ENCODE measurements at regions not wholly inside any gene's neighbourhood (a gene's known extent, or its start where the extent isn't known, plus 50 kb on each side); places are given as distances from the start of the nearest gene placed in this dataset.
"Not testable (repeated sequence)": the region's sequence is repeated elsewhere in the genome, so short reads cannot be mapped to it uniquely, and the experiment has no call there.

GRCh38 chr12:89151536-89151935 lies 200.8 kb downstream of the DUSP6 start:
- Mint-ChIP-seq H3K4me3 (no peak overlapping the region), H3K27me3 (ENCODE audit: insufficient read depth, low read depth) (peaks cover 2% of the 10 kb centered on the region), H3K27ac (no peak overlapping the region), H3K4me1 (peaks cover 2% of the 10 kb centered on the region), H3K36me3 (no peaks in the 10 kb centered on the region), H3K9me3 (peaks cover 14% of the 10 kb centered on the region)
- Histone ChIP-seq H3F3A (ENCODE audit: low read depth) (no peaks in the 10 kb centered on the region), H3K9ac (no peak overlapping the region), H3K27me3 (no peaks in the 10 kb centered on the region), H3K4me2 (no peak overlapping the region), H3K27ac (no peak overlapping the region), H2AFZ (replicated peaks) (no peak overlapping the region), H4K20me1 (ENCODE audit: low read depth) (no peaks in the 10 kb centered on the region), H3K9me3 (ENCODE audit: low read depth) (no peaks in the 10 kb centered on the region), H3K79me2 (ENCODE audit: low read depth) (no peaks in the 10 kb centered on the region), H3K4me3 (no peak overlapping the region), H3K36me3 (no peaks in the 10 kb centered on the region), H3K4me1 (no peaks in the 10 kb centered on the region)
- TF ChIP-seq, protein P1, sequence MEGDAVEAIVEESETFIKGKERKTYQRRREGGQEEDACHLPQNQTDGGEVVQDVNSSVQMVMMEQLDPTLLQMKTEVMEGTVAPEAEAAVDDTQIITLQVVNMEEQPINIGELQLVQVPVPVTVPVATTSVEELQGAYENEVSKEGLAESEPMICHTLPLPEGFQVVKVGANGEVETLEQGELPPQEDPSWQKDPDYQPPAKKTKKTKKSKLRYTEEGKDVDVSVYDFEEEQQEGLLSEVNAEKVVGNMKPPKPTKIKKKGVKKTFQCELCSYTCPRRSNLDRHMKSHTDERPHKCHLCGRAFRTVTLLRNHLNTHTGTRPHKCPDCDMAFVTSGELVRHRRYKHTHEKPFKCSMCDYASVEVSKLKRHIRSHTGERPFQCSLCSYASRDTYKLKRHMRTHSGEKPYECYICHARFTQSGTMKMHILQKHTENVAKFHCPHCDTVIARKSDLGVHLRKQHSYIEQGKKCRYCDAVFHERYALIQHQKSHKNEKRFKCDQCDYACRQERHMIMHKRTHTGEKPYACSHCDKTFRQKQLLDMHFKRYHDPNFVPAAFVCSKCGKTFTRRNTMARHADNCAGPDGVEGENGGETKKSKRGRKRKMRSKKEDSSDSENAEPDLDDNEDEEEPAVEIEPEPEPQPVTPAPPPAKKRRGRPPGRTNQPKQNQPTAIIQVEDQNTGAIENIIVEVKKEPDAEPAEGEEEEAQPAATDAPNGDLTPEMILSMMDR (IDR thresholded peaks at IDR 0.05): no peak
- TF ChIP-seq EZH2phosphoT487 (IDR thresholded peaks at IDR 0.05) (no peak), EZH2 (IDR thresholded peaks at IDR 0.05) (no peak)
- DNase-seq (ENCODE audit: low spot score): no peak

- H3K27me3 Mint-ChIP-seq (ENCODE audit: insufficient read depth, low read depth); H3K4me1 Mint-ChIP-seq: not testable (repeated sequence)
- peaks cover 14% of the 10 kb centered on the region for H3K9me3 Mint-ChIP-seq
Measured at GRCh38 chr12:89150789-89151188, 201.5 kb downstream of the DUSP6 start.

GRCh38 chr12:89140602-89141238 lies 211.6 kb downstream of the DUSP6 start:
- TF ChIP-seq, protein P1 (IDR thresholded peaks at IDR 0.05): no peak
- no peak for TF ChIP-seq EZH2 (IDR thresholded peaks at IDR 0.05)
- TF ChIP-seq EZH2phosphoT487 (IDR thresholded peaks at IDR 0.05): no peak
- no peak overlapping the region for H3K27ac Mint-ChIP-seq
- Histone ChIP-seq H3K9me3 (ENCODE audit: low read depth) (no peaks in the 10 kb centered on the region), H4K20me1 (ENCODE audit: low read depth) (no peaks in the 10 kb centered on the region), H3K4me3 (no peak overlapping the region), H3K9ac (no peak overlapping the region), H3K4me2 (no peak overlapping the region), H3K27me3 (no peaks in the 10 kb centered on the region), H2AFZ (replicated peaks) (no peak overlapping the region), H3K79me2 (ENCODE audit: low read depth) (no peaks in the 10 kb centered on the region), H3K27ac (no peak overlapping the region), H3K36me3 (no peaks in the 10 kb centered on the region), H3K4me1 (no peaks in the 10 kb centered on the region), H3F3A (ENCODE audit: low read depth) (no peaks in the 10 kb centered on the region)
- no peaks in the 10 kb centered on the region for H3K27me3 Mint-ChIP-seq (ENCODE audit: insufficient read depth, low read depth)
- H3K9me3 Mint-ChIP-seq: peaks cover 3% of the 10 kb centered on the region
- H3K36me3 Mint-ChIP-seq: no peaks in the 10 kb centered on the region
- H3K4me3 Mint-ChIP-seq: no peak overlapping the region
- DNase-seq (ENCODE audit: low spot score): no peak
- peaks cover 9% of the 10 kb centered on the region for H3K4me1 Mint-ChIP-seq

More at GRCh38 chr12:89150789-89151188, 201.5 kb downstream of the DUSP6 start:
- not testable (repeated sequence) for H3K36me3 Mint-ChIP-seq; H3K27ac ChIP-seq; H3K4me3 ChIP-seq; H3K36me3 ChIP-seq; H3K4me2 ChIP-seq; H3K79me2 ChIP-seq (ENCODE audit: low read depth); H3K9me3 ChIP-seq (ENCODE audit: low read depth); H3K27ac Mint-ChIP-seq; DNase-seq (ENCODE audit: low spot score); H2AFZ ChIP-seq (replicated peaks); H3K4me1 ChIP-seq; H3K27me3 ChIP-seq; H4K20me1 ChIP-seq (ENCODE audit: low read depth); H3K9ac ChIP-seq; H3K4me3 Mint-ChIP-seq; H3F3A ChIP-seq (ENCODE audit: low read depth)

- H3K4me2 ChIP-seq: no peak overlapping the region
- H3K4me3 ChIP-seq: no peak overlapping the region
- no peaks in the 10 kb centered on the region for H3K27me3 ChIP-seq
- H3K4me1 Mint-ChIP-seq: peaks cover 9% of the 10 kb centered on the region
- H3K36me3 Mint-ChIP-seq: no peaks in the 10 kb centered on the region
- H3K27me3 Mint-ChIP-seq (ENCODE audit: insufficient read depth, low read depth): no peaks in the 10 kb centered on the region
- H3K27ac ChIP-seq: no peak overlapping the region
- H3K9ac ChIP-seq: no peak overlapping the region
- TF ChIP-seq EZH2phosphoT487 (IDR thresholded peaks at IDR 0.05) (no peak), EZH2 (IDR thresholded peaks at IDR 0.05) (no peak)
- TF ChIP-seq, protein P1 (IDR thresholded peaks at IDR 0.05): no peak
- no peaks in the 10 kb centered on the region for H3K4me1 ChIP-seq
- no peak overlapping the region for H2AFZ ChIP-seq (replicated peaks)
- DNase-seq (ENCODE audit: low spot score): no peak
- no peaks in the 10 kb centered on the region for H3K9me3 ChIP-seq (ENCODE audit: low read depth)
- no peaks in the 10 kb centered on the region for H3F3A ChIP-seq (ENCODE audit: low read depth)
- H3K36me3 ChIP-seq: no peaks in the 10 kb centered on the region
- H3K9me3 Mint-ChIP-seq: peaks cover 3% of the 10 kb centered on the region
- no peak overlapping the region for H3K4me3 Mint-ChIP-seq
- H3K27ac Mint-ChIP-seq: no peak overlapping the region
- no peaks in the 10 kb centered on the region for H3K79me2 ChIP-seq (ENCODE audit: low read depth)
- H4K20me1 ChIP-seq (ENCODE audit: low read depth): no peaks in the 10 kb centered on the region
Measured at GRCh38 chr12:89140141-89140540, 212.2 kb downstream of the DUSP6 start.
